GM13977 (cell line): ENCODE measurements at regions not wholly inside any gene's neighbourhood (a gene's known extent, or its start where the extent isn't known, plus 50 kb on each side); places are given as distances from the start of the nearest gene placed in this dataset.

Experiments used
- DNase-seq: peaks from one replicate; pipeline ENCODE4 v3.0.0; 2012; ENCODE audit warnings: low spot score
- in situ Hi-C: fragments of 300-500 bp; cut with MboI; formaldehyde crosslinking; loops from one replicate; pipeline ENCODE4 v1.12.0; 2022; ENCODE audit warnings: low sequenced_read_pairs, low pct_unique_long_range_greater_than_20kb, mixed read lengths, inconsistent platforms; ENCODE audit not compliant: unreplicated experiment
- TF ChIP-seq, protein P1 (sequence below): IDR thresholded peaks from 2 replicates; pipeline ENCODE4 v1.5.1; 2012; ENCODE audit warnings: mild to moderate bottlenecking, control low read depth; ENCODE audit not compliant: insufficient read depth; ENCODE audit errors: extremely low read depth, missing control alignments

DNA sequence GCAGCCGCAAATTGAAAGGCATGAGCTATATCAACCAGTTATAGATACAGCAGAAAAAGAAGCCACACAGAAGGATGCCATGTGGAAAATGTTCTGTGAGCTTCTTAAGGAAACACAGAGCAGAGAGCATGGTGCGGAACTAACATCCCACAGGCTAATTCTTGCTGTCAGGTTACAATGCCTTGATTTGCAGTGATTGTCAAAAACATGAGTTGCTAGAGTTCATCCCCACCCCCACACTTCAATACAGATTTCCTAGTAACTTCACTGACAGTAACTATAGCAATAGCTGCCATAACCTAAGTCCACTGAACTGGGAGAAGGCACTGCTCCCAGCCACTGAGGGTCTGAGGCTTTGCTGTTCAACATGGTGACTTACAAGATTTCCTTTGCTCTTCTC is 821.6 kb downstream of the SQOR start:
- TF ChIP-seq, protein P1, sequence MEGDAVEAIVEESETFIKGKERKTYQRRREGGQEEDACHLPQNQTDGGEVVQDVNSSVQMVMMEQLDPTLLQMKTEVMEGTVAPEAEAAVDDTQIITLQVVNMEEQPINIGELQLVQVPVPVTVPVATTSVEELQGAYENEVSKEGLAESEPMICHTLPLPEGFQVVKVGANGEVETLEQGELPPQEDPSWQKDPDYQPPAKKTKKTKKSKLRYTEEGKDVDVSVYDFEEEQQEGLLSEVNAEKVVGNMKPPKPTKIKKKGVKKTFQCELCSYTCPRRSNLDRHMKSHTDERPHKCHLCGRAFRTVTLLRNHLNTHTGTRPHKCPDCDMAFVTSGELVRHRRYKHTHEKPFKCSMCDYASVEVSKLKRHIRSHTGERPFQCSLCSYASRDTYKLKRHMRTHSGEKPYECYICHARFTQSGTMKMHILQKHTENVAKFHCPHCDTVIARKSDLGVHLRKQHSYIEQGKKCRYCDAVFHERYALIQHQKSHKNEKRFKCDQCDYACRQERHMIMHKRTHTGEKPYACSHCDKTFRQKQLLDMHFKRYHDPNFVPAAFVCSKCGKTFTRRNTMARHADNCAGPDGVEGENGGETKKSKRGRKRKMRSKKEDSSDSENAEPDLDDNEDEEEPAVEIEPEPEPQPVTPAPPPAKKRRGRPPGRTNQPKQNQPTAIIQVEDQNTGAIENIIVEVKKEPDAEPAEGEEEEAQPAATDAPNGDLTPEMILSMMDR = no peak
- in situ Hi-C loops = no loop called here
- no peak for DNase-seq

DNA sequence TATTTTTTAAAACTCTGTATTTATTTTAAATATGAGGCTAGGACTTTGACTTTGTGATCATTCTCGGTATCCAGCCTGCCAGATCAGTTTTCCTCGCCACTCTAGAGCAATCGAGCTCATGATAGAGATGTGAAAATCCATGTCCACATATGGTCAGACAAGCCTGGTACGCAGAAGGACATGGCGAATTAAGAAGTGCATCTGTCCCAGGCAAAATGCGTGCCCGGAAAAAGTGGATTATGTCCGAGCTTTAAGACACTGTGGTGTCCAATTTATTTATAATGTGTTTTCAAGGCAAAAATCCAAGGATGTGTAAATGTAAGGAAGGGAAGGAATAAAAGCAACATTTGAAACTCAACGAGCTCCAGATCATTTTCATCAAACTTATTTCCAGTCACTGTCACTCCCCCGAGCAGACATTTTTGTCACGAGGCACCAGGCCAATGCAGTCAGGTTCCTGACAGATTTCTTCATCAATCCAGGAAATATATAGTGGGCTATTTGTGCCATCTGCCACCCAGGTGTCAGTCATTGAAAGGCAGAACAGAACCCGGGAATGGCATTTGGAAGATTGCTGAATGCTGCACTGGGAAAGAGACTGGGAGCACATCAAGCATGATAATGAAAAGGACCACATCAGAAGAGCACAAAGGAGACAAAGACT is 825.7 kb downstream of the SQOR start:
- in situ Hi-C loops = no loop called here
- DNase-seq = no peak
- TF ChIP-seq, protein P1 = no peak

DNA sequence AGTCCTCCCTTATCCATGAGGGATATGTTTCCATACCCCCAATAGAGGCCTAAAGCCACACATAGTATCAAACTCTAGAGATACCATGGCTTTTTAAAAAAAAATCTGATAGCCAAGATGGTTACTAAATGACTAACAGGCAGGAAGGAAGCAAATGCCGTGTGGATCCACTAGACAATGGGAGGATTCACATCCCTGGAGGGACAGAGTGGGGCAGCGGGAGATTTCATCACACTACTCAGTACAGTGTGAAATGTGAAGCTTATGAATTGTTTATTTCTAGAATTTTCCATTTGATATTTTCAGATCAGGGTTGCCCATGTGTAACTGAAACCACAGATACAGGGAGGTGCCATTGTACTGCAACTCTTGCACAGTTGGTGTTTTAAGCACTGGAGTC is 826.6 kb downstream of the SQOR start:
- no peak for DNase-seq
- TF ChIP-seq, protein P1 = no peak
- in situ Hi-C loops = no loop called here

DNA sequence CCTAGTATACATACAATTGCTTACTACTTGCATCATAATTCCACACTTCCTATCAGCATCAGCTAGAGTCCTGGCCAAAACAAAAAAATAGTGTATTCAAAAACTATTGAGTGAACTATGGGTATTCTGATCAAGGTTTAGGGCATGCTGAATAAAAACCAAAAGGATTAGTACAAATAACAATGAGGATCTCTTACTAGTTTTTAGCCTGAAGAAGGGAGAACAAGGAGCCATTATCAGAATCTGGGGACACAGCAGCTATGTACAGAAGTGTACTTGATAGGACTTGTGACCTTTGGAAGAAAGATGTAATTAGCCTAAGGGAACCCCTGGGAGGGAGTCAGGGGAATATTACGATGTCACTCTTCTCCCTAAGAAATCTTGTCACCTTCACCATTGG is 832.2 kb downstream of the SQOR start:
- in situ Hi-C loops = no loop called here
- TF ChIP-seq, protein P1 = no peak

DNA sequence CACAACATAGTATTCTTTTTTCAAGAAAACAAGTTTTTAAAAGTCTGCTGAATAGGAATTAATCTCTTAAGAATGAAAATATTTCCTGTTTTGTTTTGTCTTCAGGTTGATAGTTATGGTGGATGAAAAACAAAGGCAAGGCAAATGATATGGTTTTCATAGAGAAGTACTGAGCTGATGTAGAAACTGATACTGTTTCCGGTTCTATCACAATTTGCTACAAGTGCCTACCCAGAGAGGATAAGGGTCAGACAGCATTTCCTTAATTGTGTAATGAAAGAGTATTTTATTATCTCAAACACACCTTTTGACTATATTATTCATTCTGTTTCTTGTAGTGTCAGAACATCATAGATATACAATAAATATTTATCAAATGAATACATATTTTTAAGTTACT is 836.3 kb downstream of the SQOR start:
- DNase-seq = no peak
- in situ Hi-C loops = no loop called here
- TF ChIP-seq, protein P1 = no peak

More for the DNA sequence above, 832.2 kb downstream of the SQOR start:
- DNase-seq = no peak

DNA sequence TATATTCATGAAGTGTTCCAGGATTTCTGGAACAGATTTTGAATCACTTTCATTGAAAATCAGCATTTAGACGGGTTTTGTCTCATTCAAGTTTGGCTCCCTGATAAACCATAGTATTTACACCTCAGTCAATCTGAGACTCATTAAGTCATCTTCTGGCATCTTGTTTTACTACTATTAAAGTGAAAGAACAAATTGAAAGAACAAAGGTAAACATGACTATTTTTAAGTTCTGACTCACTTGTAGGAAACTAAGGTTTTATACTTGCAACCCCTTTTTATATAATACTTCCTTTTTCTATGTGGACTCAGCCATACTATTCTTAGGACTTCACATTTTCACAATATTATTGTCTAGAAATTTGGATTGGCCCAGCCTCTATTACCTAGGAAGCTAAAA is 854.4 kb downstream of the SQOR start:
- no peak for DNase-seq
- TF ChIP-seq, protein P1 = no peak
- in situ Hi-C loops = no loop called here

DNA sequence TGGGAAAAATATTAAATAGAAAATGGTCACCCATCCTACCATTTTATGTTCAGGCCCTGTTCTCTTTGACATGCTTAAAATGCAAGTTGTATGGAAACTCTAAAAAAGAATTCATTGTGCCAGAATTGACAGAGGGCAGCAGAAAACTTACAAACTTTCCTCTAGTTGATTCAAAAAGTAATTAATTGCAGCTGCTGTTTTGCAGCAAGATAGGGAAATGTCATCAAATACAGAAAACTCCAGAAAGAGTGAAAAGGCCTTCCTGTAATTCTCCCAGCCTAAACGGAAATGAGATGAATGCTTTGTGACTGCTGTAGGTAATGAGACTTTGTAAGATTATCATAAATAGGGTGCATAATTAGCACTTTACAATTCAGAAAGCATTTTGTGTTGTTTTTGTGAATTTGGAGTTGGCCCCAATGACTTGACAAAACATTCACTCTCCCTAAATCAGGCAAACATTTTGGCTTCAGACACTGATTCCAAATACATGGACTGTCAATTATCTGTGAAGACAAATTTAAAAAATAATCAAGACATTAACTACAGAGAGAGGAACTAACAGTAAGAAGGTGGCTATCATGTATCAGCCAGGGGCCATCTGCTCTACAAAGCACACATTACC is 861.8 kb downstream of the SQOR start:
- TF ChIP-seq, protein P1 = no peak
- in situ Hi-C loops = no loop called here
- DNase-seq = no peak
